ENCODE measurements at regions not wholly inside any gene's neighbourhood (a gene's known extent, or its start where the extent isn't known, plus 50 kb on each side); places are given as distances from the start of the nearest gene placed in this dataset.

- TF ChIP-seq CTCF (IDR thresholded peaks at IDR 0.05) (no peak), POLR2A (IDR thresholded peaks at IDR 0.05) (no peak), POLR2AphosphoS5 (IDR thresholded peaks at IDR 0.05; ENCODE audit: insufficient read depth in 1 of 2, low read depth in 1 of 2) (no peak)
Observed at GRCh38 chr4:72970756-72971155, 98.8 kb downstream of the COX18 start.
